Activated CD4-positive, alpha-beta memory T cell treated with anti-CD3 and anti-CD28 coated beads, Interleukin-2, amount 10 ng/mL, durations not matched to agents 7 days and 5 days (primary cell): ENCODE measurements at regions not wholly inside any gene's neighbourhood (a gene's known extent, or its start where the extent isn't known, plus 50 kb on each side); places are given as distances from the start of the nearest gene placed in this dataset.

Experiments
- CTCF ChIA-PET: fragments of 350-600 bp; sonication (Branson Sonifier 250); formaldehyde crosslinking; loops from one replicate; lab custom pipeline; 2021; ENCODE audit warnings: antibody characterized with exemption, inconsistent platforms; lab: Charles Lee
- POLR2A ChIA-PET: fragments of 350-600 bp; sonication (Branson Sonifier 250); formaldehyde crosslinking; loops from one replicate; lab custom pipeline; 2021; ENCODE audit warnings: antibody characterized with exemption; lab: Charles Lee
- DNase-seq: peaks from one replicate; pipeline ENCODE4 v3.0.0-alpha.2; 2020
- H3K27ac Mint-ChIP-seq: one replicate; pipeline ENCODE4 v1.8.0; 2021; ENCODE audit warnings: mild to moderate bottlenecking, mixed read lengths
- H3K27me3 Mint-ChIP-seq: one replicate; pipeline ENCODE4 v1.8.0; 2021; ENCODE audit warnings: mixed read lengths
- H3K36me3 Mint-ChIP-seq: one replicate; pipeline ENCODE4 v1.8.0; 2021; ENCODE audit warnings: low read depth, mixed read lengths
- H3K4me1 Mint-ChIP-seq: one replicate; pipeline ENCODE4 v1.8.0; 2021; ENCODE audit warnings: mixed read lengths
- H3K4me3 Mint-ChIP-seq: one replicate; pipeline ENCODE4 v1.8.0; 2021; ENCODE audit warnings: mild to moderate bottlenecking, mixed read lengths
- H3K9me3 Mint-ChIP-seq: one replicate; pipeline ENCODE4 v1.8.0; 2021; ENCODE audit warnings: mixed read lengths

DNA sequence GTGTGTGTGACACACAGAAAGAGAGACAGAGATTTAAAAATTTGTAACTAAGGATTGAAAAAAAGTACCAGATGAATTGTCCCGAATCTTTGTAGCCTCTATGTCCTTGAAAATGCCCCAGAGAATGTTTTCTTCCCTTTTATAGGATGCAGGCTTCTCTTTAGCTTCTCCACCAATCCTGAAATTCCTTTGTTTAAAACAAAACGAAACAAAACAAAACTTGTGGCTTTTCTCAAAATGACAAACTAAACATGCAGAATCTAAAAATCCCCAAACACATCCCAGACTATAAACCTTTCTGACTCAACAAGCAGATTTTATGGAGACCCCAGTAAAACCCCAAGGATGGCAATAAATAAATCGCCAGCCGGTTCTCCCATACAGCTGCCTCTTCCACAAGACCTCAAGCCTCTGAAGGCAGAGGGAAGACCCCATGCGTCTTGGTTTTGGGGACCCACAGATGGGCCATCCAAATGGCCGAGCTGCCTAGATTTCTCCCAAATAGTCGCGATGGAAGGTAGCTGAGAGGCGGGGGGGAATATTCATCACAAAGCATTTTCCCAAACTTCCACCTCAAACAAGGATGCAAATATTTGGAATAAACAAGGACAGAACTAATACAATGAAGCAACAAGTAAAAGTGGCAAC, 269.5 kb upstream of the FOXF1 start:
- Mint-ChIP-seq H3K36me3 (no peaks in the 10 kb centered on the region), H3K27ac (no peak overlapping the region), H3K9me3 (peaks cover under 1% of the 10 kb centered on the region), H3K4me3 (no peak overlapping the region), H3K4me1 (no peaks in the 10 kb centered on the region), H3K27me3 (peaks cover 6% of the 10 kb centered on the region)
- ChIA-PET CTCF (no interaction called here), POLR2A (no interaction called here)
- no peak for DNase-seq

DNA sequence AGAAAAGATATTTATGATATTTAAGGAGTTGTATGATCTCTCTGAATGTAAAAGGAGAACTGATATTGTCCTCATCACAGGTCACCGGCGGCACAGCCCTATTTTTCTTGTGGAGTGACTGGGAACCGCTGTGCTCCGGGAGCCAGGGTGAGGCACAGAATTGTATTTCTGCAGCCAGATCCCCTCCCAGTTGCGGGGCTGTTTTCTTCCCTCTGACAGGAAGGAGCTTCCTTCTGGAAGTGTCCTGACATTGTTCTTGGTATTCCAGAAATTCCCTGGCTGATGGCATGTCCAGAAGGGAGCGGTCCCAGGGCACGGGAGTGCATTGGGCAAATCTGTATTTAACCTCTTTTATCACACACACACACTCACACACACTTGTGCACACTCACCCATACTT, 268.6 kb upstream of the FOXF1 start:
- no peaks in the 10 kb centered on the region for H3K36me3 Mint-ChIP-seq
- no peaks in the 10 kb centered on the region for H3K4me1 Mint-ChIP-seq
- ChIA-PET CTCF (no interaction called here), POLR2A (no interaction called here)
- H3K27ac Mint-ChIP-seq: no peak overlapping the region
- no peak overlapping the region for H3K4me3 Mint-ChIP-seq
- H3K9me3 Mint-ChIP-seq: peaks cover 3% of the 10 kb centered on the region
- no peak for DNase-seq
- H3K27me3 Mint-ChIP-seq: peaks cover 6% of the 10 kb centered on the region

DNA sequence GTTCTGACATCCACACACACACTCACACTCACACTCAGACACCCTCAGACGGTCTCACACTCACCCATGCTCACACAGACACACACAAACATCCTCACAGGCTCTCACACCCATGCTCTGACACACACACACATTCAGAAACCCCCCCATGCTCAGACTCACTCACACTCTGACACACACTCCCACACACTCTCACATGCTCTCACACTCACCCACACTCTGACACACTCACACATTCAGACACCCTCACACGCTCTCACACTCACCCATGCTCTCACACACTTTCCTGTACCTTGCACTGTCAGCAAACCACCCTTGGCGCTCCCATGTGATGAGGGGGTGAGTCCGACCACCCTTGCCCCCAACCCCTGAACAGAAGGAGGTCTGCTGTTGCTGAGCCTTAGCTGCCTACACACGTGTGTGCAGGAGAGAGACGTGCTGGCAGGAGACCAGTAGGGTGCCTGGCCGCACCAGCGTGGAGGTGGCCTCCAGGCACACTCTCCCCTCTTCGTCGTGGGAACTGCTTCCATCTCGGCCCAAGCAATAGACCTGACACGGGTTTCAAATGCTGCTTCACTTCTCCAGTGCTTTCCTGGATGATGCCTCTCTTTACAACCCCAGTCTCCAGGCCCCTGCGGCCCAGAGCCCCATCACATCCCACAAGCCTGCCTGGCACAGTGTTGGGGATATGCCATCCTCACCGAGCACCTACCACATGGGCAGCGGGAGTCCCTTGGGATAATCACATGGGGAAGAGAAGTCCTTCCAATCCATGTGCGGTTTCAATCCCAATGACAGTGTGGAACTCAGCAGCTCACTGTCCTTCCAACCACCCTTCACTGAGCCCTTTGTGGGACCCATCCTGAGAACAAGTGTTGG, 267.8 kb upstream of the FOXF1 start:
- Mint-ChIP-seq H3K9me3 (peaks cover 3% of the 10 kb centered on the region), H3K36me3 (no peaks in the 10 kb centered on the region), H3K27me3 (peaks cover 6% of the 10 kb centered on the region), H3K27ac (no peak overlapping the region), H3K4me3 (no peak overlapping the region), H3K4me1 (no peaks in the 10 kb centered on the region)
- DNase-seq: no peak
- POLR2A ChIA-PET: no interaction called here
- CTCF ChIA-PET: no interaction called here

DNA sequence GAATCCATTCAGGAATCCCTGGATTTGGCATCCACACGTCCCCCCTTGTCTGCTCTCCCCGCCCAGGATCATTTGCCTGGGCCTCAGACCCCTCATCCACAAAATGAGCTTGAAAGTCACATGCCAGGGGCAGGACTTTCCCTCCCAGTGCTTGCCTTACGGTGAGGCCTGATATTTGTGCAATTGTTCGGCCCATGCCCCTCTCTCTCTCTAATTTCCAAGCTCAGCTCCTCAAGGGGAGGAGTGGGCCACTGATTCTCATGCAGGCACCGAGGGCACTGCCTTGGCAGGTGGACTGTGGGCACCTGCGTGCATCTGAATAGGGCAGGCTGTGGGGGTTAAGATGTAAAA, 267.2 kb upstream of the FOXF1 start:
- ChIA-PET POLR2A (no interaction called here), CTCF (interaction anchor here (0.5 kb wide), 1 partner anchor 122 kb away, joined by 4 read pairs; no protein-coding TSS in a partner anchor)
- Mint-ChIP-seq H3K36me3 (no peaks in the 10 kb centered on the region), H3K27ac (no peak overlapping the region), H3K4me3 (no peak overlapping the region), H3K9me3 (peaks cover 3% of the 10 kb centered on the region), H3K27me3 (peaks cover 6% of the 10 kb centered on the region), H3K4me1 (no peaks in the 10 kb centered on the region)
- no peak for DNase-seq

- no peak overlapping the region for H3K4me3 Mint-ChIP-seq
- POLR2A ChIA-PET: no interaction called here
- H3K9me3 Mint-ChIP-seq: peaks cover 3% of the 10 kb centered on the region
- peaks cover 6% of the 10 kb centered on the region for H3K27me3 Mint-ChIP-seq
- CTCF ChIA-PET: interaction anchor here (0.5 kb wide), 1 partner anchor 123 kb away, joined by 4 read pairs; no protein-coding TSS in a partner anchor
- no peaks in the 10 kb centered on the region for H3K36me3 Mint-ChIP-seq
- no peaks in the 10 kb centered on the region for H3K4me1 Mint-ChIP-seq
- no peak overlapping the region for H3K27ac Mint-ChIP-seq
- DNase-seq: no peak
These were observed 266.7 kb upstream of the FOXF1 start for GRCh38 chr16:86243571-86244154.

DNA sequence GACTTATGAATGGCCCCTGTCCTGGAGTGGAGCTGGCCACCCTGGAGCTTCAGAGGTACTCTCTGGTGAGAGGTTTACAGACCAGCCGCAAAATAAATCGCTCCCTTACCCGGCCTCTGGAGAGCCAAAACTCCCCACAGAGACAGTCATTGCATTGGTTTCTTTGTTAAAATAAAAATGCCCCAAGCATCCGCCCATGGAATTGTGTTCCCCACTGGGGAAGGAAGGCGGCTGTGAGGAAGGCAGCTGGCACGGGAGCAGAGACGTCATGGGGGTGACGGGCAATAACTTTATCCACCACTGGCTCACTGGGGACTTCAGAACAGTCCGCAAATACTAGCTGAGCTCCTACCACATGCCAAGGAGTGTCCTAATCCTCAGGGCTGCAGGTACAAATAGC, 266.2 kb upstream of the FOXF1 start:
- Mint-ChIP-seq H3K4me3 (no peak overlapping the region), H3K27ac (no peak overlapping the region), H3K9me3 (peaks cover 3% of the 10 kb centered on the region), H3K27me3 (peaks cover 6% of the 10 kb centered on the region), H3K4me1 (no peaks in the 10 kb centered on the region), H3K36me3 (no peaks in the 10 kb centered on the region)
- no peak for DNase-seq
- POLR2A ChIA-PET: no interaction called here
- CTCF ChIA-PET: no interaction called here

DNA sequence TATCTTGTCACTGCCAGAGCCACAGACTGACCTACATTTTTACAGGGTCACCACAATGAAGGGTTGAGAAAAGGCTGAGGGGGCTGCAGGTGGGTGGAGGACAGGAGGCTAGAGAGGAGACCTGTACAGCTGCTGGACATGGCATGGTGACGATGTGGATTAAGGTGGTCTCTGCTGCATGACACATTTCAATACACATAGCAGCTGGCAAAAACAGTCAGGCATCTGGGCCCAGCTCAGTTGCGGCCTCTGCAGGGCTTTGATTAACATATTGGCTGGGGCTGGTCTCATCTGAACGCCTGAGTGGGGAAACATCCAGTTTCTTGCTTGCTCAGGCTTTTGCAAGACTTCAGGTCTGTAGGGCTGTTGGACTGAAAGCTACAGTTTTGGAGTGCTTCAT, 265.4 kb upstream of the FOXF1 start:
- Mint-ChIP-seq H3K9me3 (peaks cover 3% of the 10 kb centered on the region), H3K4me1 (no peaks in the 10 kb centered on the region), H3K27ac (no peak overlapping the region), H3K27me3 (peaks cover 6% of the 10 kb centered on the region), H3K4me3 (no peak overlapping the region), H3K36me3 (no peaks in the 10 kb centered on the region)
- CTCF ChIA-PET: no interaction called here
- no peak for DNase-seq
- POLR2A ChIA-PET: no interaction called here

DNA sequence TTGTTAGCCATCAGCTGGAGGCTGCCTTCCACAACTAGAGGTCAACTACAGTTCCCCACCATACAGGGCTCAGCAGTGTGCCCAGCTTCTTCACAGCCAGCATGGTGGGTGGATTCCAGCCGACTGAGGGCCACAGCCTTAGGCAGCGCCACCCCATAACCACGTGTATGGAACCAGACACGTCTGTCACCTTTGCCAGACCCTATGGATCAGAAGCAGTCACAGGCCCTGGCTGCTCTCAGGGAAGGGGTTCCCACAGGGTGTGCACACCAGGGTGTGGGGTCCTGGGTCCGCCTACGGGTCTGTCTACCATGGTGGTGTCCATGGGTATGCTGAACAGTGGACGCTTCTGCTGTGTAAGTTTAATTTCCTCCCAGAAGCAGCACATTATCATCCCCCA, 265.0 kb upstream of the FOXF1 start:
- Mint-ChIP-seq H3K4me3 (no peak overlapping the region), H3K27me3 (peaks cover 6% of the 10 kb centered on the region), H3K4me1 (no peaks in the 10 kb centered on the region), H3K36me3 (no peaks in the 10 kb centered on the region), H3K9me3 (peaks cover 3% of the 10 kb centered on the region), H3K27ac (no peak overlapping the region)
- DNase-seq: no peak
- ChIA-PET POLR2A (no interaction called here), CTCF (no interaction called here)

DNA sequence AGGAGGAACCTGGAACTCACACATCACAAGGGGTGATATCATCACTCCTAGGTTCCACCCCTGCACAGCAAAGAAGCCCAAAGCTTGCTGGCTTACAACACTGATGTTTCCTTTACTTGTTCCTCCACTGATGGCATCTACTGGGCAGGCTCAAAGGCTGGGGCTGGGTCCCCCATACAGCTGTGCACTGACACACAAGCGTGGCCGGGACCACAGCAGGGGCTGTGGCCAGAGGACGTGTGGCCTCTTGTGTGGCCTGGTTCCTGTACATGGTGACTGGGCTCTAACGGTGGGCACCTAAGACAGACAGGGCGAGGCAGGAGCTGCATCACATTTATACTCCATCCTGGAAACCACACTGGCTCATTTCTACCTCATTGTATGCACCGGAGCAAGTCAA, 264.4 kb upstream of the FOXF1 start:
- no peak for DNase-seq
- Mint-ChIP-seq H3K4me3 (no peak overlapping the region), H3K9me3 (peaks cover 3% of the 10 kb centered on the region), H3K4me1 (no peaks in the 10 kb centered on the region), H3K36me3 (no peaks in the 10 kb centered on the region), H3K27me3 (peaks cover 2% of the 10 kb centered on the region), H3K27ac (no peak overlapping the region)
- ChIA-PET POLR2A (no interaction called here), CTCF (no interaction called here)

GRCh38 chr16:86248310-86248905, 261.9 kb upstream of the FOXF1 start:
- peaks cover 3% of the 10 kb centered on the region for H3K9me3 Mint-ChIP-seq
- no peak overlapping the region for H3K27ac Mint-ChIP-seq
- no peaks in the 10 kb centered on the region for H3K4me1 Mint-ChIP-seq
- POLR2A ChIA-PET: no interaction called here
- no peaks in the 10 kb centered on the region for H3K27me3 Mint-ChIP-seq
- no peak overlapping the region for H3K4me3 Mint-ChIP-seq
- no peak for DNase-seq
- H3K36me3 Mint-ChIP-seq: no peaks in the 10 kb centered on the region
- CTCF ChIA-PET: no interaction called here

DNA sequence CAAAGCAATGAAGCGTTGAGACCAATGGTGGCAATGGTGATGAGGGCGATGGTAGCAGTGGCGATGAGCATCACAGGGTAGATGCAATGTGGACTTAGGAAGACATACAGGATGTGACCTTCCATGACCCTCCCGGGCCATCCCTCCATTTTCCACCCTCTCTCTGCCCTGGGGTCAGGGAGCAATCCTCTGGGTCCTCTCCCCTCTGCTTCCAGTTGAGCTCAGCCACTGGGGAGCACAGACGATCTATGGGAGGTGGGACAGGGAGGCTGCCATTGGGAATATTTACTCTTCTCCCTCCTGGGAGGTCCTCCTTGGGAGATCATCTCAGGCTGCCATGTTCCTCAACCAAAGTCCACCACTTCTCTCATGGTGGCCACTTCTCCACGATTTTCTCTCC, 260.7 kb upstream of the FOXF1 start:
- H3K36me3 Mint-ChIP-seq: no peaks in the 10 kb centered on the region
- no peaks in the 10 kb centered on the region for H3K4me1 Mint-ChIP-seq
- peaks cover 3% of the 10 kb centered on the region for H3K9me3 Mint-ChIP-seq
- no peak for DNase-seq
- no peak overlapping the region for H3K27ac Mint-ChIP-seq
- ChIA-PET POLR2A (no interaction called here), CTCF (no interaction called here)
- no peaks in the 10 kb centered on the region for H3K27me3 Mint-ChIP-seq
- H3K4me3 Mint-ChIP-seq: no peak overlapping the region

GRCh38 chr16:86251682-86252081, 258.6 kb upstream of the FOXF1 start:
- POLR2A ChIA-PET: no interaction called here
- Mint-ChIP-seq H3K27me3 (no peaks in the 10 kb centered on the region), H3K4me1 (no peaks in the 10 kb centered on the region), H3K9me3 (no peaks in the 10 kb centered on the region), H3K27ac (no peak overlapping the region), H3K4me3 (no peak overlapping the region), H3K36me3 (no peaks in the 10 kb centered on the region)
- DNase-seq: no peak
- CTCF ChIA-PET: no interaction called here

DNA sequence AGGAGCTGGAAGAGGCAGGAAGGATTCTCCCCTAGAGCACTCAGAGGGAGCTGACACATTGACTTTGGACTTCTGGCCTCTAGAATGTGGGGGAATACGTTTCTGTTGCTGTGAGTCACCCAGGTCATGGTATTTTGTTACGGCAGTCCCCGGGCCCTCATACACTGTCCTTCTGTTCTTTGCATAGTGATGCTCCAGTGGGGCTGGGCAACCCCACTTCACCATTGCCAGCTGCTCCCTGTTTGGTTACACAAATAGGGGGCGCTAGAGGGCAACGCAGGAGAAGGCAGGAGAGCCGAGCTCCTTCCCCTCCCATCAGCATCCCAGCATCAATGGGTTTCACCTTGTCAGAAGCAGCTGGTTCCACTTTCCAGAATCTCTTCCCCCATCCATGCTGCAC, 257.7 kb upstream of the FOXF1 start:
- no peaks in the 10 kb centered on the region for H3K4me1 Mint-ChIP-seq

More for the DNA sequence above, 257.7 kb upstream of the FOXF1 start:
- H3K27me3 Mint-ChIP-seq: no peaks in the 10 kb centered on the region
- CTCF ChIA-PET: interaction anchor here (1.6 kb wide), 1 partner anchor 30 kb away, joined by 4 read pairs; no protein-coding TSS in a partner anchor
- no peak overlapping the region for H3K4me3 Mint-ChIP-seq
- no peak for DNase-seq
- no peaks in the 10 kb centered on the region for H3K9me3 Mint-ChIP-seq
- H3K27ac Mint-ChIP-seq: no peak overlapping the region
- POLR2A ChIA-PET: no interaction called here
- H3K36me3 Mint-ChIP-seq: no peaks in the 10 kb centered on the region
